OCI-LY3 (cell line): ENCODE measurements at regions not wholly inside any gene's neighbourhood (a gene's known extent, or its start where the extent isn't known, plus 50 kb on each side); places are given as distances from the start of the nearest gene placed in this dataset.

Source experiments
- EZH2phosphoT487 ChIP-seq: fragments of 200-600 bp; shearing (Covaris generic); IDR thresholded peaks from 2 replicates; pipeline ENCODE4 v1.6.1; 2018; ENCODE audit warnings: antibody characterized with exemption, mixed run types, low read depth
- TF ChIP-seq, protein P1 (sequence below): fragments of 200-600, 300-600 bp; sonication (generic); IDR thresholded peaks from 2 replicates; pipeline ENCODE4 v1.5.1; 2014; ENCODE audit warnings: antibody characterized with exemption, low read length, low read depth

GRCh38 chr10:109765838-109766237 lies 157.5 kb downstream of the XPNPEP1 start:
- TF ChIP-seq, protein P1, sequence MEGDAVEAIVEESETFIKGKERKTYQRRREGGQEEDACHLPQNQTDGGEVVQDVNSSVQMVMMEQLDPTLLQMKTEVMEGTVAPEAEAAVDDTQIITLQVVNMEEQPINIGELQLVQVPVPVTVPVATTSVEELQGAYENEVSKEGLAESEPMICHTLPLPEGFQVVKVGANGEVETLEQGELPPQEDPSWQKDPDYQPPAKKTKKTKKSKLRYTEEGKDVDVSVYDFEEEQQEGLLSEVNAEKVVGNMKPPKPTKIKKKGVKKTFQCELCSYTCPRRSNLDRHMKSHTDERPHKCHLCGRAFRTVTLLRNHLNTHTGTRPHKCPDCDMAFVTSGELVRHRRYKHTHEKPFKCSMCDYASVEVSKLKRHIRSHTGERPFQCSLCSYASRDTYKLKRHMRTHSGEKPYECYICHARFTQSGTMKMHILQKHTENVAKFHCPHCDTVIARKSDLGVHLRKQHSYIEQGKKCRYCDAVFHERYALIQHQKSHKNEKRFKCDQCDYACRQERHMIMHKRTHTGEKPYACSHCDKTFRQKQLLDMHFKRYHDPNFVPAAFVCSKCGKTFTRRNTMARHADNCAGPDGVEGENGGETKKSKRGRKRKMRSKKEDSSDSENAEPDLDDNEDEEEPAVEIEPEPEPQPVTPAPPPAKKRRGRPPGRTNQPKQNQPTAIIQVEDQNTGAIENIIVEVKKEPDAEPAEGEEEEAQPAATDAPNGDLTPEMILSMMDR: no peak
- TF ChIP-seq EZH2phosphoT487: no peak
